ENCODE measurements at regions not wholly inside any gene's neighbourhood (a gene's known extent, or its start where the extent isn't known, plus 50 kb on each side); places are given as distances from the start of the nearest gene placed in this dataset.

DNA sequence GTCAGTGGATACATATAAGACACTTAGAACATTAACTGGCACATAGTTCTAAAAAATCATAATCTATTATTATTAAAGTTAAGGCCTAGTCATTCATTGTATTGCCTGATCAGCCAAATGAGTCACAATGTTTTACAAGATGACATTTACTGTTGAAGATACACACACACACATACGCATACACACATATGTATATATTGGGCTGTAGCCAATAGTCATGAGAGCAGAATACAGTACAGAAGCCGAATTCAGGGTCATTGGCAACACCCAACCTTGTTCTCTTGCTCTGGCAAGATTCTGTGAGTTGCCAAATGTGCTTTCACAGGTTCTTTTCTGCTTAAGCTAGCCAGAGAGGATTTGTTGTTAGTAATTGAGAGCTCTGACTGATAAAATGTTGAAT, 922.8 kb upstream of the MAP3K7 start:
- TF ChIP-seq, protein P1, sequence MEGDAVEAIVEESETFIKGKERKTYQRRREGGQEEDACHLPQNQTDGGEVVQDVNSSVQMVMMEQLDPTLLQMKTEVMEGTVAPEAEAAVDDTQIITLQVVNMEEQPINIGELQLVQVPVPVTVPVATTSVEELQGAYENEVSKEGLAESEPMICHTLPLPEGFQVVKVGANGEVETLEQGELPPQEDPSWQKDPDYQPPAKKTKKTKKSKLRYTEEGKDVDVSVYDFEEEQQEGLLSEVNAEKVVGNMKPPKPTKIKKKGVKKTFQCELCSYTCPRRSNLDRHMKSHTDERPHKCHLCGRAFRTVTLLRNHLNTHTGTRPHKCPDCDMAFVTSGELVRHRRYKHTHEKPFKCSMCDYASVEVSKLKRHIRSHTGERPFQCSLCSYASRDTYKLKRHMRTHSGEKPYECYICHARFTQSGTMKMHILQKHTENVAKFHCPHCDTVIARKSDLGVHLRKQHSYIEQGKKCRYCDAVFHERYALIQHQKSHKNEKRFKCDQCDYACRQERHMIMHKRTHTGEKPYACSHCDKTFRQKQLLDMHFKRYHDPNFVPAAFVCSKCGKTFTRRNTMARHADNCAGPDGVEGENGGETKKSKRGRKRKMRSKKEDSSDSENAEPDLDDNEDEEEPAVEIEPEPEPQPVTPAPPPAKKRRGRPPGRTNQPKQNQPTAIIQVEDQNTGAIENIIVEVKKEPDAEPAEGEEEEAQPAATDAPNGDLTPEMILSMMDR (IDR thresholded peaks at IDR 0.05), result no peak
- Mint-ChIP-seq H3K27me3 (ENCODE audit: unreplicated experiment) (no peaks in the 10 kb centered on the region), H3K4me3 (ENCODE audit: unreplicated experiment) (no peak overlapping the region), H3K36me3 (ENCODE audit: unreplicated experiment) (no peaks in the 10 kb centered on the region), H3K27ac (ENCODE audit: unreplicated experiment) (no peak overlapping the region), H3K4me1 (ENCODE audit: unreplicated experiment) (peaks cover 21% of the 10 kb centered on the region), H3K9me3 (ENCODE audit: unreplicated experiment) (peaks cover 12% of the 10 kb centered on the region)
- DNase-seq (ENCODE audit: extremely low spot score, unreplicated experiment), result no peak

DNA sequence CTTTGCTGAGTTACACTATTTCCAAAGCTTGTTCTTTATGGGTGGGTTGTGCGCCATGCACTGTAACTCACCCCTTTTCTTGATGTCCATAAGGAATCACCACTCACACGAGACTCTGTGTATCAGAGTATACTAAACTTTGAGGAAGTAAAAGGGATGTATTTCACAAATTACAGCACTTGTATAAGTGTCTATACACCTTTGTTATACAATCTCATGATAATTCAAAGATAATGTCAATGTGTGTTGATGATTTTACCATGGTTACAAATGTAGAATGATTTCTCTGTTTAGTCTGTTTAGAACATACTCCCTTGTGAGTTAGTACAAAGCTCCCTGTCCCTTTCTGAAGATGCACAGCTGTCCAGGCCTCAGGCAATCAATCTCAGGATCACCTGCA, 922.2 kb upstream of the MAP3K7 start:
- H3K4me3 Mint-ChIP-seq (ENCODE audit: unreplicated experiment), result no peak overlapping the region
- no peaks in the 10 kb centered on the region for H3K36me3 Mint-ChIP-seq (ENCODE audit: unreplicated experiment)
- no peak for DNase-seq (ENCODE audit: extremely low spot score, unreplicated experiment)
- H3K4me1 Mint-ChIP-seq (ENCODE audit: unreplicated experiment), result peaks cover 21% of the 10 kb centered on the region
- no peak overlapping the region for H3K27ac Mint-ChIP-seq (ENCODE audit: unreplicated experiment)
- TF ChIP-seq, protein P1 (IDR thresholded peaks at IDR 0.05), result no peak
- peaks cover 12% of the 10 kb centered on the region for H3K9me3 Mint-ChIP-seq (ENCODE audit: unreplicated experiment)
- H3K27me3 Mint-ChIP-seq (ENCODE audit: unreplicated experiment), result no peaks in the 10 kb centered on the region

DNA sequence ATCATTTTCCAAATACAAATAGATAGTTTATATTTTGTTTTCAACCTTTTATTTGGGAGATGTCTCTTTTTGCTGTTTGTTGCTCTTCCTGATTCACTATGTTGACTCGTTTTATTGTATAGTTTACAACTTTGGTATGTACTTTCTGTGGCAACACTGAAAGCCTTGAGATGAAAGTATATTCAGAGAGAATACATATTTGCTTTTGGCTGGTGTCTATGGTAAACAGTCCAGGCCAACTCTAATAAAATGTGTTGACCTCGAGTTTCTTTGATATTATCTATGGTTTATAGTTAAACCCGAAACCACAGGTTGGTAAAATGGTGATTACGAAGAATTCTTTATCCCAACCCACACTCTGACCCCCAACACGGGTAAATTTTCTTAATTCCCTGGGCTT, 919.6 kb upstream of the MAP3K7 start:
- no peaks in the 10 kb centered on the region for H3K36me3 Mint-ChIP-seq (ENCODE audit: unreplicated experiment)
- no peak overlapping the region for H3K27ac Mint-ChIP-seq (ENCODE audit: unreplicated experiment)
- H3K4me3 Mint-ChIP-seq (ENCODE audit: unreplicated experiment), result no peak overlapping the region
- no peaks in the 10 kb centered on the region for H3K27me3 Mint-ChIP-seq (ENCODE audit: unreplicated experiment)
- TF ChIP-seq, protein P1 (IDR thresholded peaks at IDR 0.05), result no peak
- peaks cover 18% of the 10 kb centered on the region for H3K4me1 Mint-ChIP-seq (ENCODE audit: unreplicated experiment)
- peaks cover 12% of the 10 kb centered on the region for H3K9me3 Mint-ChIP-seq (ENCODE audit: unreplicated experiment)
- no peak for DNase-seq (ENCODE audit: extremely low spot score, unreplicated experiment)

DNA sequence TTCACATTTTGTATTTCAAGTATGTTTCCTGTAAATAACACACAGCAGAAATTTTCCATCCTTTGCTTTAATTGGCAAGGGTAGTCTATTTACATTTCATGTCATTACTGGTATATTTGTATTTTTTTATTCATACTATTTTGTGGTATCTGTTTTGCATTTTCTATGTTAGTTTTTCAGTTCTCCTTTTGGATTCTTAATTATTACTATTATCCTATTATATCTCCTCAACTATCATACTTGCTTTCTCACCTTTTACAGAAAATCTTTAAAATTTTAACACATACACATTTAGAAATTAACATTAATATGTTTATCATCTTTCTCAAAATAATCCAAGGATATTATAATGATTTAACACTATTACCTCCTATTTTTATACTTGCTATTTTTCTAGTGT, 918.3 kb upstream of the MAP3K7 start:
- H3K4me3 Mint-ChIP-seq (ENCODE audit: unreplicated experiment), result no peak overlapping the region
- TF ChIP-seq, protein P1 (IDR thresholded peaks at IDR 0.05), result no peak
- peaks cover 12% of the 10 kb centered on the region for H3K9me3 Mint-ChIP-seq (ENCODE audit: unreplicated experiment)
- peaks cover 15% of the 10 kb centered on the region for H3K4me1 Mint-ChIP-seq (ENCODE audit: unreplicated experiment)
- no peak for DNase-seq (ENCODE audit: extremely low spot score, unreplicated experiment)
- H3K27me3 Mint-ChIP-seq (ENCODE audit: unreplicated experiment), result no peaks in the 10 kb centered on the region
- H3K27ac Mint-ChIP-seq (ENCODE audit: unreplicated experiment), result no peak overlapping the region
- H3K36me3 Mint-ChIP-seq (ENCODE audit: unreplicated experiment), result no peaks in the 10 kb centered on the region

DNA sequence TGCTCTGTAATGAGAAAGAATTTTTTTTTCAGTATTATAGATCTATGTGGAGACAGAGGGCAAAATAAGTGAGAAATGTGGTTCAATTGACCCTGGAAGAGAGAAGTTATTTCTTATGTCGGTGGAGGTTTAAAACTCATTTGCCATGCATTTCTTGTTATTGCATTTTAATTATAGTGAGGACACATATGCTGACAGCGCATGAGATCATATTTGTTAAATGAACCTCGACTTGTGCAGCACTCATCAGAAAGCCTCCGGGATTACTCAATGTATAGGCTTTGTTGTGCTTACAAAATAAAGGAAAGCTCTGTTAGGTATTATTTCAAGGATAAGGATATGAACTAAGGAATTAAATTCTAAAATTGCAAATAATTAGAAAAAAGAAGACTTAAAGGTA, 915.1 kb upstream of the MAP3K7 start:
- TF ChIP-seq, protein P1 (IDR thresholded peaks at IDR 0.05), result no peak
- Mint-ChIP-seq H3K36me3 (ENCODE audit: unreplicated experiment) (no peaks in the 10 kb centered on the region), H3K4me3 (ENCODE audit: unreplicated experiment) (no peak overlapping the region), H3K27me3 (ENCODE audit: unreplicated experiment) (no peaks in the 10 kb centered on the region), H3K4me1 (ENCODE audit: unreplicated experiment) (peaks cover 10% of the 10 kb centered on the region), H3K27ac (ENCODE audit: unreplicated experiment) (no peak overlapping the region), H3K9me3 (ENCODE audit: unreplicated experiment) (peaks cover 12% of the 10 kb centered on the region)
- no peak for DNase-seq (ENCODE audit: extremely low spot score, unreplicated experiment)

Data from osteocyte (in vitro differentiated cells).